PC-3 (cell line): ENCODE measurements at regions not wholly inside any gene's neighbourhood (a gene's known extent, or its start where the extent isn't known, plus 50 kb on each side); places are given as distances from the start of the nearest gene placed in this dataset.

ENCODE experiments used
- ATAC-seq: fragments of 200-7000 bp; cut with Tn5 transposase; 2 replicates; pipeline ENCODE4 v1.9.1; 2020; ENCODE audit warnings: mild to moderate bottlenecking, moderate library complexity
- BruUV-seq: library from RNA; stranded (reverse); fragments of 400-500 nt; replicated peaks from 2 replicates; lab custom pipeline; 2021; lab: Mats Ljungman, UMichigan
- CTCF ChIA-PET: fragments of 300-600 bp; sonication (Branson Sonifier 250); formaldehyde crosslinking; loops from one replicate; lab custom pipeline; 2022; ENCODE audit warnings: antibody characterized with exemption; lab: Charles Lee
- POLR2A ChIA-PET: fragments of 300-600 bp; sonication (Branson Sonifier 250); formaldehyde crosslinking; loops from one replicate; lab custom pipeline; 2022; ENCODE audit warnings: antibody characterized with exemption; ENCODE audit not compliant: unreplicated experiment; lab: Charles Lee
- DNase-seq: peaks from one replicate; pipeline ENCODE4 v3.0.0-alpha.2; 2015
- H2AFZ ChIP-seq: fragments of 300-600 bp; sonication (generic); 2 replicates; pipeline ENCODE4 v1.6.0; 2016; ENCODE audit warnings: antibody characterized with exemption, low read length
- H3F3A ChIP-seq: fragments of 300-600 bp; sonication (generic); one replicate; pipeline ENCODE4 v1.6.0; 2017; ENCODE audit warnings: antibody characterized with exemption, low read length, control low read depth, mild to moderate bottlenecking; ENCODE audit not compliant: unreplicated experiment
- H3K27ac ChIP-seq: fragments of 300-600 bp; sonication (generic); 2 replicates; pipeline ENCODE4 v1.5.1; 2016; ENCODE audit warnings: mild to moderate bottlenecking, low read length
- H3K27me3 ChIP-seq: fragments of 300-600 bp; sonication (generic); 2 replicates; pipeline ENCODE4 v1.6.1; 2016; ENCODE audit warnings: low read length, mixed read lengths
- H3K36me3 ChIP-seq: fragments of 300-600 bp; sonication (generic); 2 replicates; pipeline ENCODE4 v1.6.1; 2016; ENCODE audit warnings: low read depth, mixed run types, low read length, mixed read lengths
- H3K4me1 ChIP-seq: fragments of 300-600 bp; sonication (generic); 2 replicates; pipeline ENCODE4 v1.5.1; 2016; ENCODE audit warnings: low read length; ENCODE audit not compliant: insufficient read depth
- H3K4me2 ChIP-seq: fragments of 300-600 bp; sonication (generic); 2 replicates; pipeline ENCODE4 v1.6.0; 2016; ENCODE audit warnings: low read length
- H3K4me3 ChIP-seq: fragments of 300-600 bp; sonication (generic); 2 replicates; pipeline ENCODE4 v1.5.1; 2016; ENCODE audit warnings: mild to moderate bottlenecking, low read length, mixed read lengths
- H3K79me2 ChIP-seq: fragments of 300-600 bp; sonication (generic); 2 replicates; pipeline ENCODE4 v1.6.1; 2017; ENCODE audit warnings: low read length, mixed read lengths
- H3K9ac ChIP-seq: fragments of 300-600 bp; sonication (generic); 2 replicates; pipeline ENCODE4 v1.6.0; 2016; ENCODE audit warnings: mild to moderate bottlenecking, low read length
- H3K9me2 ChIP-seq: fragments of 300-600 bp; sonication (generic); replicated peaks from 2 replicates; pipeline ENCODE4 v1.6.1; 2016; ENCODE audit warnings: mixed run types, low read length, mixed read lengths
- H3K9me3 ChIP-seq: fragments of 300-600 bp; sonication (generic); 2 replicates; pipeline ENCODE4 v1.6.1; 2016; ENCODE audit warnings: low read length, mixed read lengths
- H4K20me1 ChIP-seq: fragments of 300-600 bp; sonication (generic); 2 replicates; pipeline ENCODE4 v1.6.1; 2016; ENCODE audit warnings: low read length, mixed read lengths
- EZH2 ChIP-seq: fragments of 300-600 bp; sonication (generic); IDR thresholded peaks from one replicate; pipeline ENCODE4 v1.6.1; 2017; ENCODE audit warnings: antibody characterized with exemption, mild to moderate bottlenecking, low read length; ENCODE audit not compliant: unreplicated experiment
- EZH2phosphoT487 ChIP-seq: fragments of 300-600 bp; sonication (generic); IDR thresholded peaks from 2 replicates; pipeline ENCODE4 v1.6.1; 2018; ENCODE audit warnings: mild to moderate bottlenecking, antibody characterized with exemption, low read length, borderline replicate concordance
- intact Hi-C: fragments of 100-400 bp; cut with micrococcal nuclease; formaldehyde crosslinking; loops from 2 replicates; pipeline ENCODE4 v1.9.0; 2023
- TF ChIP-seq, protein P1 (sequence below): fragments of 300-600 bp; sonication (generic); conservative IDR thresholded peaks from 2 replicates; pipeline ENCODE4 v1.5.1; 2017; ENCODE audit warnings: antibody characterized with exemption, low read depth, mild to moderate bottlenecking, low read length

DNA sequence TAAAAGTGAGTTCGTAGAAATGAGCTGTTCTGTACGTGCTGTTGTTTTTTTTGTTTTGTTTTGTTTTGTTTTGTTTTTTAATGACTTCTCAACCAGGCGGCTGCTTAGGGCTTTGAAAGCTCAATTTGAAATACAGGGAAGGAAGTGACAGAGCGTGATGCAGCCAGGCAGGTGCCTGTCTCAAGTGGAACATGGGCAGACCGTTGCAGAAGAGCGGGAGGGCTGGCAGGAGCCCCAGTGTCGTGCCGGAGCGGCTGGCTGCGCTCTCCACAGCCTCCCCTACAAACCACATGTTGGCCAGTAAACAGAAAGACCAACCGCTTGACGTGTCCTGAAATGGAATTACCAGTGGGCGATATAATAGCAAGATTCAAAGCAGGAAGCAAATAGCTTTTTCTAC is 164.9 kb upstream of the RREB1 start:
- ATAC-seq = peak; percentile 35; the same call in 1 of the 2 replicates
- no peaks in the 10 kb centered on the region for H3K36me3 ChIP-seq
- H3F3A ChIP-seq = no peaks in the 10 kb centered on the region
- H3K9me2 ChIP-seq = no peaks in the 10 kb centered on the region
- ChIA-PET CTCF (interaction anchor here (0.6 kb wide), 1 partner anchor 83 kb away, joined by 4 read pairs; no protein-coding TSS in a partner anchor), POLR2A (no interaction called here)
- H3K4me1 ChIP-seq = no peaks in the 10 kb centered on the region
- no peak overlapping the region for H3K27ac ChIP-seq
- no peaks in the 10 kb centered on the region for H3K79me2 ChIP-seq
- H4K20me1 ChIP-seq = no peaks in the 10 kb centered on the region
- TF ChIP-seq EZH2phosphoT487 (no peak), EZH2 (no peak)
- TF ChIP-seq, protein P1, sequence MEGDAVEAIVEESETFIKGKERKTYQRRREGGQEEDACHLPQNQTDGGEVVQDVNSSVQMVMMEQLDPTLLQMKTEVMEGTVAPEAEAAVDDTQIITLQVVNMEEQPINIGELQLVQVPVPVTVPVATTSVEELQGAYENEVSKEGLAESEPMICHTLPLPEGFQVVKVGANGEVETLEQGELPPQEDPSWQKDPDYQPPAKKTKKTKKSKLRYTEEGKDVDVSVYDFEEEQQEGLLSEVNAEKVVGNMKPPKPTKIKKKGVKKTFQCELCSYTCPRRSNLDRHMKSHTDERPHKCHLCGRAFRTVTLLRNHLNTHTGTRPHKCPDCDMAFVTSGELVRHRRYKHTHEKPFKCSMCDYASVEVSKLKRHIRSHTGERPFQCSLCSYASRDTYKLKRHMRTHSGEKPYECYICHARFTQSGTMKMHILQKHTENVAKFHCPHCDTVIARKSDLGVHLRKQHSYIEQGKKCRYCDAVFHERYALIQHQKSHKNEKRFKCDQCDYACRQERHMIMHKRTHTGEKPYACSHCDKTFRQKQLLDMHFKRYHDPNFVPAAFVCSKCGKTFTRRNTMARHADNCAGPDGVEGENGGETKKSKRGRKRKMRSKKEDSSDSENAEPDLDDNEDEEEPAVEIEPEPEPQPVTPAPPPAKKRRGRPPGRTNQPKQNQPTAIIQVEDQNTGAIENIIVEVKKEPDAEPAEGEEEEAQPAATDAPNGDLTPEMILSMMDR = no peak
- no peaks in the 10 kb centered on the region for H3K27me3 ChIP-seq
- DNase-seq = no peak
- no peak overlapping the region for H3K9ac ChIP-seq
- H2AFZ ChIP-seq = 0 out of 2 replicates have a peak overlapping the region, but pooled peaks have one; percentile 50
- no TSS peak for BruUV-seq
- intact Hi-C loops = no loop called here
- no peaks in the 10 kb centered on the region for H3K9me3 ChIP-seq
- no peak overlapping the region for H3K4me2 ChIP-seq
- no peak overlapping the region for H3K4me3 ChIP-seq

DNA sequence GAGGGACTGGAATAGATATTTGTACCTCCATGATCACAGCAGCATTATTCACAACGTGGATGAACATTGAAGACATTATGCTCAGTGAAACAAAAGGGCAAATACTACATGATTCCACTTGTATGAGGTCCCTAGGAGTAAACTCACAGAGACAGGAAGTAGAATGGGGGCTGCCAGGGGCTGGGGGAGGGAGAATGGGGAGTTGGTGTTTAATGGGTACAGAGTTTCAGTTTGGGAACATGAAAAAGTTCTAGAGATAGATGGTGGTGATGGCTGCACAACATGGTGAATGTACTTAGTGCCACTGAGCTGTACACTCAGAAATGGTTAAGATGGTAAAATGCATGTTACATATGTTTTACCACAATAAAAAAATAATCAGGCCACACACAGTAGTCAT is 164.3 kb upstream of the RREB1 start:
- DNase-seq (no peak), ATAC-seq (no peak)
- CTCF ChIA-PET = no interaction called here
- H4K20me1 ChIP-seq = no peaks in the 10 kb centered on the region
- no peaks in the 10 kb centered on the region for H3F3A ChIP-seq
- POLR2A ChIA-PET = no interaction called here
- no peak overlapping the region for H2AFZ ChIP-seq
- no peak overlapping the region for H3K9ac ChIP-seq
- no peaks in the 10 kb centered on the region for H3K9me2 ChIP-seq
- no peak overlapping the region for H3K4me3 ChIP-seq
- no peaks in the 10 kb centered on the region for H3K4me1 ChIP-seq
- H3K9me3 ChIP-seq = no peaks in the 10 kb centered on the region
- intact Hi-C loops = no loop called here
- no peaks in the 10 kb centered on the region for H3K27me3 ChIP-seq
- no peaks in the 10 kb centered on the region for H3K36me3 ChIP-seq
- BruUV-seq = no TSS peak
- H3K27ac ChIP-seq = no peak overlapping the region
- H3K79me2 ChIP-seq = no peaks in the 10 kb centered on the region
- H3K4me2 ChIP-seq = no peak overlapping the region
- TF ChIP-seq EZH2phosphoT487 = no peak
- no peak for TF ChIP-seq EZH2
- TF ChIP-seq, protein P1 = no peak

DNA sequence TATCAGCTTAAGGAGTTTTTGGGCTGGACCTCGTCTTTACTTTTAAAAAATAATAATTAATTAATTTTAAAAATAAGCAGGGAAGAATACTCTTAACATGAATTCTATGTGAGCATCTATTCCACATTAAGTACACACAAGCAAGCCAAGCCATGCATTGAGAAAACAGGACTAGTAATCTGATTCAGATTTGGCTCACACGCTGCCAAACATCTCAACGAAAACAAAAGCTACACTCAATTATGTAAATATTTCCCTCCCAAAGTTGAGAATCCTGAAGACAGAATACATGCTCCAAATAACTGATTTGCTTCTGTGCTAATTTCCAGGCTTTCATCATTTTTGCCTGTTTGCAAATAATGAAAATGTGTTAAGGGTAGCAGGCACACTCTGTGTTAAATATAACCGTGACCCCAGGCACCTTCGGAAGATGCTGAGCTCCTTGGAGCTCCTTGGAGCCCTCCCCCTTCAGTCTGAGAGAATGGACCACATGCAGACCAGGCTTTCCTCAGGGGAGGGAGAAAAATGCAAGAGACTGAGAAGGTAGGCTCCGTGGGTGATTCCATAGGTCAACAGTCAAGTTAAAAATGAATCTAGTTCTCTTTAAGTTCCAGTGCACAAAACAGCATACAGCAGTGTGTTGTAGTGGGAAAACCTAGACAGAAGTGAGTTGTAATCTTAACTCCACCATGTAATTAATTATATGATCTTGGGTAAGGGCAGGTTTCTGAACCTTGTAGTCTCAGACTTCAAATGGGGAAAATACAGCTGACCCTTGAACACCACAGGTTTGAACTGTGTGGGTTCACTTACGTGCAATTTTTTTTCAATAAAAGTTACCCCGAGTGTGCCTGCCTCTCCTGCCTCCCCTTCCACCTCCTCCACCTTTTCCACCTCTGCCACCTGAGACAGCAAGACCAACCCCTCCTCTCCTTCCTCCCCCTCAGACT is 161.3 kb upstream of the RREB1 start:
- Histone ChIP-seq H3K27me3 (no peaks in the 10 kb centered on the region), H3K4me2 (no peak overlapping the region), H2AFZ (no peak overlapping the region), H3K4me3 (no peak overlapping the region), H3K36me3 (no peaks in the 10 kb centered on the region), H3K9me3 (no peaks in the 10 kb centered on the region), H3K4me1 (no peaks in the 10 kb centered on the region), H3K27ac (no peak overlapping the region), H3K9me2 (no peaks in the 10 kb centered on the region), H3K9ac (no peak overlapping the region), H4K20me1 (no peaks in the 10 kb centered on the region), H3F3A (no peaks in the 10 kb centered on the region), H3K79me2 (no peaks in the 10 kb centered on the region)
- BruUV-seq = no TSS peak
- ATAC-seq = no peak
- intact Hi-C loops = no loop called here
- POLR2A ChIA-PET = no interaction called here
- TF ChIP-seq, protein P1 = no peak
- no peak for TF ChIP-seq EZH2
- no peak for TF ChIP-seq EZH2phosphoT487
- CTCF ChIA-PET = no interaction called here
- DNase-seq = no peak
